Breast epithelium (tissue), 4 donors: ENCODE measurements at regions not wholly inside any gene's neighbourhood (a gene's known extent, or its start where the extent isn't known, plus 50 kb on each side); places are given as distances from the start of the nearest gene placed in this dataset.

ENCODE experiments used
- DNase-seq, 2 donors: peaks; one replicate each; pipeline ENCODE4 v3.0.0-alpha.2; 2019; ENCODE audit warnings: low spot score in 2 of 2
- H3K27ac ChIP-seq, 2 donors: fragments of 200-600 bp; sonication (generic) in 1 of 2; one replicate each; pipeline ENCODE4 v1.5.1; 2016 to 2019; ENCODE audit warnings: mild to moderate bottlenecking in 1 of 2
- H3K27me3 ChIP-seq, 2 donors: fragments of 200-600 bp; sonication (generic) in 1 of 2; one replicate each; pipeline versions ENCODE4 v1.5.1 to v1.6.0; 2017 to 2019; ENCODE audit warnings: control low read depth in 1 of 2, mild to moderate bottlenecking in 1 of 2
- H3K36me3 ChIP-seq: fragments of 200-600 bp; one replicate; pipeline ENCODE4 v1.5.1; 2019
- H3K4me1 ChIP-seq, 2 donors: fragments of 200-600 bp; sonication (generic); one replicate each; pipeline ENCODE4 v1.5.1; 2016 to 2019; ENCODE audit warnings: control low read depth in 1 of 2
- H3K4me3 ChIP-seq, 3 donors: fragments of 200-600 bp; sonication (generic); 1 replicate in 2 of 3; 2 replicates in 1 of 3; pipeline ENCODE4 v1.5.1; 2016 to 2019; ENCODE audit warnings: mild to moderate bottlenecking in 3 of 3, moderate library complexity in 2 of 3
- H3K9me3 ChIP-seq, 2 donors: fragments of 200-600 bp; sonication (generic) in 1 of 2; one replicate each; pipeline ENCODE4 v1.5.1; 2016 to 2019; ENCODE audit warnings: control low read depth in 1 of 2
- POLR2A ChIP-seq: fragments of 450-650 bp; IDR thresholded peaks from one replicate; pipeline ENCODE4 v1.6.1; 2016; ENCODE audit warnings: antibody characterized with exemption, mild to moderate bottlenecking, moderate library complexity
- POLR2AphosphoS5 ChIP-seq, 3 donors: sonication (generic); formaldehyde crosslinking; IDR thresholded peaks; one replicate each; pipeline ENCODE4 v1.6.1; 2017; ENCODE audit warnings: antibody characterized with exemption in 3 of 3
- intact Hi-C: fragments of 100-400 bp; cut with DNase I; formaldehyde crosslinking; loops from one replicate; pipeline ENCODE4 v1.15.1; 2023; ENCODE audit warnings: low total_unique reads
- TF ChIP-seq, protein P1 (sequence below), 3 donors: fragments of 450-650 bp; IDR thresholded peaks; one replicate each; pipeline ENCODE4 v1.5.1; 2016 to 2017; ENCODE audit warnings: antibody characterized with exemption in 3 of 3, mild to moderate bottlenecking in 3 of 3, moderate library complexity in 3 of 3

- TF ChIP-seq POLR2AphosphoS5 (IDR thresholded peaks at IDR 0.05) (no peak), POLR2A (no peak)
- TF ChIP-seq, protein P1, sequence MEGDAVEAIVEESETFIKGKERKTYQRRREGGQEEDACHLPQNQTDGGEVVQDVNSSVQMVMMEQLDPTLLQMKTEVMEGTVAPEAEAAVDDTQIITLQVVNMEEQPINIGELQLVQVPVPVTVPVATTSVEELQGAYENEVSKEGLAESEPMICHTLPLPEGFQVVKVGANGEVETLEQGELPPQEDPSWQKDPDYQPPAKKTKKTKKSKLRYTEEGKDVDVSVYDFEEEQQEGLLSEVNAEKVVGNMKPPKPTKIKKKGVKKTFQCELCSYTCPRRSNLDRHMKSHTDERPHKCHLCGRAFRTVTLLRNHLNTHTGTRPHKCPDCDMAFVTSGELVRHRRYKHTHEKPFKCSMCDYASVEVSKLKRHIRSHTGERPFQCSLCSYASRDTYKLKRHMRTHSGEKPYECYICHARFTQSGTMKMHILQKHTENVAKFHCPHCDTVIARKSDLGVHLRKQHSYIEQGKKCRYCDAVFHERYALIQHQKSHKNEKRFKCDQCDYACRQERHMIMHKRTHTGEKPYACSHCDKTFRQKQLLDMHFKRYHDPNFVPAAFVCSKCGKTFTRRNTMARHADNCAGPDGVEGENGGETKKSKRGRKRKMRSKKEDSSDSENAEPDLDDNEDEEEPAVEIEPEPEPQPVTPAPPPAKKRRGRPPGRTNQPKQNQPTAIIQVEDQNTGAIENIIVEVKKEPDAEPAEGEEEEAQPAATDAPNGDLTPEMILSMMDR (IDR thresholded peaks at IDR 0.05) = no peak
- intact Hi-C loops = no loop called here
- H3K27me3 ChIP-seq = no peaks in the 10 kb centered on the region
- no peaks in the 10 kb centered on the region for H3K36me3 ChIP-seq
- H3K4me3 ChIP-seq = no peak overlapping the region
- no peaks in the 10 kb centered on the region for H3K4me1 ChIP-seq
- no peak overlapping the region for H3K27ac ChIP-seq
- no peak for DNase-seq
- H3K9me3 ChIP-seq = no peaks in the 10 kb centered on the region
Observed at GRCh38 chr3:64829331-64829730, 141.5 kb upstream of the ADAMTS9 start.

DNA sequence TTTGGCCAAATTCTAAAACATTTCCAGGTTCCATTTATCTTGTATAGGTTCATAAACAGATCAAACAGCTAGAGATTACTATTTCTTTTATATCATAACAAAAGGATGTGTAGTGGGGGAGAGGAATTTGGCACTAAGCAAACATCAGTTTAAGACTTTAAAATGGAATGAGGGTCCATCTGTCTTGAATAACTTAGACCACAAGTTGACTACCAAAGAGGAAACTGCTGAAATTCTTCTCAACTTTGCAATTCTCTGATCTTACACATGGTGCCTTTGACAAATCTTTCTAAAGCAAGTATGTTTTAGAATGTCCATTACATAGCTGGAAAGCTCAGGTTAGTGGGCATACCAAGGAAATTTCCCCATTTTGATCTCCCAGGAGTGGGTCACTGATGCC lies 140.5 kb upstream of the ADAMTS9 start:
- H3K4me3 ChIP-seq = no peak overlapping the region
- H3K27me3 ChIP-seq = no peaks in the 10 kb centered on the region
- DNase-seq = no peak
- no peaks in the 10 kb centered on the region for H3K36me3 ChIP-seq
- intact Hi-C loops = no loop called here
- no peaks in the 10 kb centered on the region for H3K4me1 ChIP-seq
- TF ChIP-seq, protein P1 (IDR thresholded peaks at IDR 0.05) = no peak
- TF ChIP-seq POLR2A (no peak), POLR2AphosphoS5 (IDR thresholded peaks at IDR 0.05) (no peak)
- no peaks in the 10 kb centered on the region for H3K9me3 ChIP-seq
- no peak overlapping the region for H3K27ac ChIP-seq

GRCh38 chr3:64827431-64827830 lies 139.6 kb upstream of the ADAMTS9 start:
- Histone ChIP-seq H3K4me3 (no peak overlapping the region), H3K36me3 (no peaks in the 10 kb centered on the region), H3K27ac (no peak overlapping the region), H3K9me3 (no peaks in the 10 kb centered on the region), H3K27me3 (no peaks in the 10 kb centered on the region), H3K4me1 (no peaks in the 10 kb centered on the region)
- intact Hi-C loops = no loop called here
- TF ChIP-seq POLR2A = no peak
- TF ChIP-seq, protein P1 (IDR thresholded peaks at IDR 0.05) = no peak
- no peak for TF ChIP-seq POLR2AphosphoS5 (IDR thresholded peaks at IDR 0.05)
- no peak for DNase-seq

DNA sequence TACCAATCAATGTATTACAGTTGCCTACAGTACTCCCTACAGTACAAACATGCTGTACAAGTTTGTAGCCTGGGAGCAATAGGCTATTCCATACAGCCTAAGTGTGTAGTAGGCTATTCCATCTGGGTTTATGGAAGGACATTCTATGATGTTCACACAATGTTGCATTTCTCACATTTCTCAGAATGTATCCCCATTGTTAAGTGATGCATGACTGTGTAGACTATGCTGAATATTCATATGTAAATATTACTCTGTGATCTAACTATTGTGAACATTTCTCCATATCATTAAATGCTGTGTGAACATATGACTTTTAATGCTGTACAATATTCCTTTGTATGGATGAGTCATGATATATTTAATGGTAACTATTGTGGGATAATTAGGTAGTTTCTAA lies 139.2 kb upstream of the ADAMTS9 start:
- intact Hi-C loops = no loop called here
- no peak overlapping the region for H3K27ac ChIP-seq
- no peaks in the 10 kb centered on the region for H3K36me3 ChIP-seq
- no peak for DNase-seq
- H3K4me1 ChIP-seq = no peaks in the 10 kb centered on the region
- no peak for TF ChIP-seq POLR2AphosphoS5 (IDR thresholded peaks at IDR 0.05)
- TF ChIP-seq POLR2A = no peak
- TF ChIP-seq, protein P1 (IDR thresholded peaks at IDR 0.05) = no peak
- H3K27me3 ChIP-seq = no peaks in the 10 kb centered on the region
- H3K9me3 ChIP-seq = no peaks in the 10 kb centered on the region
- H3K4me3 ChIP-seq = no peak overlapping the region

DNA sequence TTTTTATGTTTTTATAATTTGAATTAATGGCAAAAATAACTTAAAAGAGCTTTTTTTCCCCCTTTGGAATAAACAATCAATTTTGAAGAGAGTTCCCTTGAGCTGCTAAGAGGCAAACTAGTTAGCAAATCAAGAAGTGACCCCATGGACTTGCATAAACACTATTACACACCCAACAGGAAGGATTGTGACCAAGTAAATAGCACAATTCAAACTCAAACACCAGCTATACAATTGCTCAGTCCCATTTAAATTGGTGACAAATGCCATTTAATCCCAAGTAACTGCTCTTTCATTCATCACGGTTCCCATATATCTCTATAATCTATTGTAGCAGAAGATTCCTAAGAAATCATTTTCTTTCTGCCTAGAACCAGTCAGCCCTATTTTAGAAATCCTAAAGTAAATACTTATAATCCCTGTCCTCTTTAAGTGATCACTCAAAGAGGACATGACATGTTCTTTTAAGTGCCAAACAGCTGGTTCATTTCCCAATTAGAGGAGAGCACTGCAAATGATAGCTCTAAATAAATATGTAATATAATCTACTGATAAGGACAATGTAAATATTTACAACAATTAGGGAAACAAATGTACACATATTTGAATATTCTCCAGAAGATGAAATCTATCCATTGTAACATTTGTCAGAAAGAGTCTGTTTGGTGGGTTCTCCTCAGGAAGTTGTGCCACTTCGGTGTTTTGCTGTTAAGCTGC lies 137.8 kb upstream of the ADAMTS9 start:
- DNase-seq = no peak
- Histone ChIP-seq H3K27ac (no peak overlapping the region), H3K36me3 (no peaks in the 10 kb centered on the region), H3K27me3 (no peaks in the 10 kb centered on the region), H3K4me3 (no peak overlapping the region), H3K4me1 (no peaks in the 10 kb centered on the region), H3K9me3 (no peaks in the 10 kb centered on the region)
- intact Hi-C loops = no loop called here
- TF ChIP-seq, protein P1 (IDR thresholded peaks at IDR 0.05) = no peak
- TF ChIP-seq POLR2AphosphoS5 (IDR thresholded peaks at IDR 0.05) (no peak), POLR2A (no peak)
